Fibroblast of lung (primary cell): ENCODE measurements at regions not wholly inside any gene's neighbourhood (a gene's known extent, or its start where the extent isn't known, plus 50 kb on each side); places are given as distances from the start of the nearest gene placed in this dataset.
A peak's percentile ranks its signal among the peaks of the same experiment; 100 is the strongest.

Source experiments
- DNase-seq, 2 donors: peaks; one replicate each; pipeline versions ENCODE4 v3.0.0 to v3.0.0-alpha.2; 2010; ENCODE audit warnings: low read depth in 2 of 2
- H2AFZ ChIP-seq: 2 replicates; pipeline ENCODE4 v1.5.1; 2012; ENCODE audit warnings: low read length, control low read depth, inconsistent platforms
- H3K27ac ChIP-seq: 2 replicates; pipeline ENCODE4 v1.5.1; 2011; ENCODE audit warnings: low read length, control low read depth; ENCODE audit not compliant: insufficient read depth
- H3K27me3 ChIP-seq: 2 replicates; pipeline ENCODE4 v1.5.1; 2011; ENCODE audit warnings: mild to moderate bottlenecking, low read length; ENCODE audit not compliant: control insufficient read depth, insufficient read depth
- H3K36me3 ChIP-seq: 2 replicates; pipeline ENCODE4 v1.5.1; 2011; ENCODE audit warnings: low read length; ENCODE audit not compliant: control insufficient read depth, insufficient read depth
- H3K4me1 ChIP-seq: 2 replicates; pipeline ENCODE4 v1.5.1; 2011; ENCODE audit warnings: low read length; ENCODE audit not compliant: control insufficient read depth, insufficient read depth; ENCODE audit errors: extremely low read depth
- H3K4me2 ChIP-seq: 2 replicates; pipeline ENCODE4 v1.5.1; 2011; ENCODE audit warnings: low read length, control low read depth; ENCODE audit not compliant: insufficient read depth; ENCODE audit errors: extremely low read depth
- H3K4me3 ChIP-seq, 4 experiments: fragments of 200-600 bp in 1 of 4; sonication (generic) in 1 of 4; replicated peaks in 1 of 4; 2 replicates each; pipeline ENCODE4 v1.5.1; 2011 to 2016; ENCODE audit warnings: low read length in 4 of 4, low read depth in 3 of 4, mild to moderate bottlenecking in 3 of 4, control low read depth in 2 of 4, inconsistent platforms in 1 of 4, mixed read lengths in 1 of 4; ENCODE audit not compliant: insufficient read depth in 1 of 4; ENCODE audit errors: control extremely low read depth in 1 of 4
- H3K79me2 ChIP-seq: 2 replicates; pipeline ENCODE4 v1.5.1; 2012; ENCODE audit warnings: mild to moderate bottlenecking, low read length, inconsistent platforms; ENCODE audit not compliant: control insufficient read depth, insufficient read depth
- H3K9ac ChIP-seq: 2 replicates; pipeline ENCODE4 v1.5.1; 2011; ENCODE audit warnings: mild to moderate bottlenecking, low read length, control low read depth; ENCODE audit not compliant: insufficient read depth
- H3K9me3 ChIP-seq: 2 replicates; pipeline ENCODE4 v1.5.1; 2012; ENCODE audit warnings: low read depth, low read length; ENCODE audit not compliant: control insufficient read depth, insufficient read depth
- H4K20me1 ChIP-seq: 2 replicates; pipeline ENCODE4 v1.5.1; 2011; ENCODE audit warnings: low read length; ENCODE audit not compliant: control insufficient read depth, insufficient read depth; ENCODE audit errors: extremely low read depth
- CTCF ChIP-seq, 2 donors: IDR thresholded peaks in 1 of 2; conservative IDR thresholded peaks in 1 of 2; 1 replicate in 1 of 2; 2 replicates in 1 of 2; pipeline ENCODE4 v1.5.1; 2011 to 2012; ENCODE audit warnings: low read length in 2 of 2, control low read depth in 1 of 2, inconsistent platforms in 1 of 2, low read depth in 1 of 2, mild to moderate bottlenecking in 1 of 2
- EZH2 ChIP-seq: IDR thresholded peaks from 2 replicates; pipeline ENCODE4 v1.5.1; 2012; ENCODE audit warnings: low read length, control low read depth, mild to moderate bottlenecking; ENCODE audit errors: missing control alignments

- TF ChIP-seq CTCF (conservative IDR thresholded peaks at IDR 0.05 in 1 of 2, IDR thresholded peaks at IDR 0.05 in 1 of 2; ENCODE audit: low read depth in 1 of 2, low read length in 2 of 2) = no peak
- TF ChIP-seq EZH2 = no peak
- no peak overlapping the region for H3K27ac ChIP-seq
- H3K9ac ChIP-seq = no peak overlapping the region
- no peaks in the 10 kb centered on the region for H3K4me1 ChIP-seq
- H3K9me3 ChIP-seq = no peaks in the 10 kb centered on the region
- H4K20me1 ChIP-seq = no peaks in the 10 kb centered on the region
- no peaks in the 10 kb centered on the region for H3K36me3 ChIP-seq
- H3K4me3 ChIP-seq = no peak overlapping the region
- no peaks in the 10 kb centered on the region for H3K79me2 ChIP-seq
- H3K4me2 ChIP-seq = no peak overlapping the region
- no peaks in the 10 kb centered on the region for H3K27me3 ChIP-seq
- DNase-seq = peak in 1 of 2 donors; percentile 4
- H2AFZ ChIP-seq = no peak overlapping the region
Observed at GRCh38 chr14:46788994-46789393, 137.4 kb upstream of the RPL10L start.

- no peaks in the 10 kb centered on the region for H3K36me3 ChIP-seq
- no peaks in the 10 kb centered on the region for H4K20me1 ChIP-seq
- no peaks in the 10 kb centered on the region for H3K79me2 ChIP-seq
- no peak overlapping the region for H2AFZ ChIP-seq
- no peak overlapping the region for H3K4me3 ChIP-seq
- DNase-seq = no peak
- no peak for TF ChIP-seq CTCF (conservative IDR thresholded peaks at IDR 0.05 in 1 of 2, IDR thresholded peaks at IDR 0.05 in 1 of 2; ENCODE audit: low read depth in 1 of 2, low read length in 2 of 2)
- no peak for TF ChIP-seq EZH2
- no peak overlapping the region for H3K27ac ChIP-seq
- no peaks in the 10 kb centered on the region for H3K27me3 ChIP-seq
- H3K4me1 ChIP-seq = no peaks in the 10 kb centered on the region
- no peak overlapping the region for H3K4me2 ChIP-seq
- no peaks in the 10 kb centered on the region for H3K9me3 ChIP-seq
- no peak overlapping the region for H3K9ac ChIP-seq
Observed at GRCh38 chr14:46782281-46782680, 130.7 kb upstream of the RPL10L start.

GRCh38 chr14:46769292-46769691, 117.7 kb upstream of the RPL10L start:
- Histone ChIP-seq H3K4me2 (no peak overlapping the region), H3K9ac (no peak overlapping the region), H3K27ac (no peak overlapping the region), H4K20me1 (no peaks in the 10 kb centered on the region), H3K4me1 (no peaks in the 10 kb centered on the region), H3K4me3 (no peak overlapping the region), H3K79me2 (no peaks in the 10 kb centered on the region), H3K27me3 (no peaks in the 10 kb centered on the region), H3K9me3 (no peaks in the 10 kb centered on the region), H2AFZ (no peak overlapping the region), H3K36me3 (no peaks in the 10 kb centered on the region)
- DNase-seq = no peak
- TF ChIP-seq EZH2 (no peak), CTCF (conservative IDR thresholded peaks at IDR 0.05 in 1 of 2, IDR thresholded peaks at IDR 0.05 in 1 of 2; ENCODE audit: low read depth in 1 of 2, low read length in 2 of 2) (no peak)
